ENCODE measurements at regions not wholly inside any gene's neighbourhood (a gene's known extent, or its start where the extent isn't known, plus 50 kb on each side); places are given as distances from the start of the nearest gene placed in this dataset.

DNA sequence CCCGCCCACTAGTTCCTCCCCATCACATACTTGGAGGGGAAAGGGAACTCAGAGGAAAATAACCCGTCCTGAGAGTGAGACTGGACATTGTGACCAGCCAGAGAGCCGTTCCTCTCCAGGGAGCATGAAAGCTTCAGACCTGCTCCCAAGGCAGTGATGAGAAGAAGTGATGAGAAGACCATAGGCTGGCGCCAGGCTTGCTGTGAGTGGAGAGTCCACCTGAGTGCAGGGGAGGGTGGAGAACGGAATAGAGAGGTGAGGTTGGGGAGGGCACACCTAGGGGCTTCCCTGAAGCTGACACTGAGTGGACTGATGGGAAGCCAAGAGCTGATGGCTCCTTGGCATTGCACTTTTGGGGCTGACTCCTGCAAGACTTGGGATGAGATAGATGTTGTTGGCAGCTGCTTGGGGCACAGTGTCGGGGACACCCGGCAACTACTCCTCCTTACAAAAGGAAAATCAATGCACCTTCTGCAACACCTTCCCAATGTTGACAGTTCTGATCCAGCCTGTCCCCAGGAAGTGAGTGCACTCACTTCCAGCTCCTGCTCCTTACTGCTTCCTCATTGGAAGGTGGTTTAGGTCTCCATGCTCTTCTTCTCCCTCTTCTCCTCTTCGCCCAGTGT is 79.4 kb downstream of the EMX2 start:
- intact Hi-C loops (cut with micrococcal nuclease; ENCODE audit: unreplicated experiment) = no loop called here
- Histone ChIP-seq H3K36me3 (ENCODE audit: insufficient read depth, low read length) (no peaks in the 10 kb centered on the region), H3K27ac (ENCODE audit: low read depth, low read length, poor library complexity, severe bottlenecking) (no peak overlapping the region), H3K9me3 (ENCODE audit: low read length) (no peaks in the 10 kb centered on the region), H3K4me3 (ENCODE audit: low read depth, low read length, poor library complexity, severe bottlenecking) (no peak overlapping the region), H3K79me2 (ENCODE audit: insufficient read depth, low read depth, low read length) (no peaks in the 10 kb centered on the region), H3K9me2 (ENCODE audit: insufficient read depth, low read length) (no peaks in the 10 kb centered on the region), H3K4me1 (ENCODE audit: insufficient read depth, low read length, poor library complexity, severe bottlenecking) (no peaks in the 10 kb centered on the region), H3K4me2 (ENCODE audit: low read length) (no peak overlapping the region), H2AFZ (ENCODE audit: low read length) (no peak overlapping the region), H4K20me1 (ENCODE audit: insufficient read depth, low read length) (no peaks in the 10 kb centered on the region)
- ChIA-PET CTCF (ENCODE audit: unreplicated experiment) (no interaction called here), POLR2A (no interaction called here)
- no peak for DNase-seq (ENCODE audit: low spot score)
- TF ChIP-seq EZH2phosphoT487 (IDR thresholded peaks at IDR 0.05; ENCODE audit: borderline replicate concordance, low read depth, low read length) = no peak
- TF ChIP-seq, protein P1, sequence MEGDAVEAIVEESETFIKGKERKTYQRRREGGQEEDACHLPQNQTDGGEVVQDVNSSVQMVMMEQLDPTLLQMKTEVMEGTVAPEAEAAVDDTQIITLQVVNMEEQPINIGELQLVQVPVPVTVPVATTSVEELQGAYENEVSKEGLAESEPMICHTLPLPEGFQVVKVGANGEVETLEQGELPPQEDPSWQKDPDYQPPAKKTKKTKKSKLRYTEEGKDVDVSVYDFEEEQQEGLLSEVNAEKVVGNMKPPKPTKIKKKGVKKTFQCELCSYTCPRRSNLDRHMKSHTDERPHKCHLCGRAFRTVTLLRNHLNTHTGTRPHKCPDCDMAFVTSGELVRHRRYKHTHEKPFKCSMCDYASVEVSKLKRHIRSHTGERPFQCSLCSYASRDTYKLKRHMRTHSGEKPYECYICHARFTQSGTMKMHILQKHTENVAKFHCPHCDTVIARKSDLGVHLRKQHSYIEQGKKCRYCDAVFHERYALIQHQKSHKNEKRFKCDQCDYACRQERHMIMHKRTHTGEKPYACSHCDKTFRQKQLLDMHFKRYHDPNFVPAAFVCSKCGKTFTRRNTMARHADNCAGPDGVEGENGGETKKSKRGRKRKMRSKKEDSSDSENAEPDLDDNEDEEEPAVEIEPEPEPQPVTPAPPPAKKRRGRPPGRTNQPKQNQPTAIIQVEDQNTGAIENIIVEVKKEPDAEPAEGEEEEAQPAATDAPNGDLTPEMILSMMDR (conservative IDR thresholded peaks at IDR 0.05; ENCODE audit: low read length) = no peak
- BruUV-seq (replicated peaks) = no TSS peak

DNA sequence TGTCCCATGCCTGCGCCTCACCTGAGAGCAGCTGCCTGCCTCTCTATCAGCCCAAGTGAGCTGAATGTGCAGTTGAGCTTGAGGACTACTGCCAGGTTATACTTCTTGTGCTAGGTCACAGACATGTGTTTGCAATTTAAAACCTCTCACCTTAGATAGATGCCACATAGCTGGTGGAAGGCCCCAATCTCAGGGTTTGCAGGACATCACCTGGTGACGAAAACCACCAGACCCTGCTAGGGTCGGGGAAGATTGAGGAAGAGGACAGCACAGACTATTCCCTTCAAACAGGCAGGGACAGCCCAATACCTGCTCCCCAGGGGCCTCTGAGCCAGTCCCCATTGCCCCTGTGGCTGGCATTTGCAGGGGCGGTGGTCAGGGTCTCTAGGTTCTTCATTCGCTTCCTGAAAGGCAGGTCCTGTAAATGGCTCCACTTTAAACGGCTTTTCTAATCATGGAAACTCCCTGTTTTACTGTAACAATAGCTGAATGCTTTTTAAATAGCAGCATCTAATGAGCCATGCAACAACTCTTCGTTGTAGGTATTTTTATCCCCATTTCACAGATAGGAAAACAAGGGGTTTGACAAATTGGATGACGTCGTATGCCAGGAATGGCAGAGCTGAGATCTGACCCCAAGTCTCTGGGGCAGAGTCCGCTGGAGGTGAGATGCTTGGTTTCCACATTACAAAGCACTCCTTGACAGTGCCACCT is 80.1 kb downstream of the EMX2 start:
- Histone ChIP-seq H3K4me3 (ENCODE audit: low read depth, low read length, poor library complexity, severe bottlenecking) (no peak overlapping the region), H3K9me3 (ENCODE audit: low read length) (no peaks in the 10 kb centered on the region), H3K9me2 (ENCODE audit: insufficient read depth, low read length) (no peaks in the 10 kb centered on the region), H3K27ac (ENCODE audit: low read depth, low read length, poor library complexity, severe bottlenecking) (no peak overlapping the region), H3K4me1 (ENCODE audit: insufficient read depth, low read length, poor library complexity, severe bottlenecking) (no peaks in the 10 kb centered on the region), H3K4me2 (ENCODE audit: low read length) (no peak overlapping the region), H4K20me1 (ENCODE audit: insufficient read depth, low read length) (no peaks in the 10 kb centered on the region), H3K79me2 (ENCODE audit: insufficient read depth, low read depth, low read length) (no peaks in the 10 kb centered on the region), H2AFZ (ENCODE audit: low read length) (no peak overlapping the region), H3K36me3 (ENCODE audit: insufficient read depth, low read length) (no peaks in the 10 kb centered on the region)
- TF ChIP-seq EZH2phosphoT487 (IDR thresholded peaks at IDR 0.05; ENCODE audit: borderline replicate concordance, low read depth, low read length) = no peak
- TF ChIP-seq, protein P1 (conservative IDR thresholded peaks at IDR 0.05; ENCODE audit: low read length) = no peak
- no TSS peak for BruUV-seq (replicated peaks)
- intact Hi-C loops (cut with micrococcal nuclease; ENCODE audit: unreplicated experiment) = no loop called here
- ChIA-PET CTCF (ENCODE audit: unreplicated experiment) (no interaction called here), POLR2A (no interaction called here)
- DNase-seq (ENCODE audit: low spot score) = no peak

DNA sequence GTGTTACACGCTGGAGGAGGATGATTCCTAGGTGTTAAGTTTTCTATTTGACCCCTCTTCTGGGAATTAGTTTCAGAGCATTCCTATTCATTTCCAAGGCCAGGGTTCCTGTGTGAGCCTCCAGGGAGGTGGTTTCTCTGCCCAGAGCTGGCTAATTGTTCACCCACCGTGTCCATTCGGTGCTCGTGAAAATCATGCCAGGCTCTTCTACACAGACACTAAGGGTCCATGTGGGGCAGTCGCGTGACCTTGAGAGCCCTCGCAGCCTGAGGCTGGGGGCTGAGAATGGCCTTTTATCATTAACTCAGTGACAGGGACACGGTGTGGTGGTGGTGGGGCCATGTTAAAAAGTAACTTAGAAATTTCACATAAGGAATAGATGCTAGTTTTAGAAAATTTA is 83.7 kb downstream of the EMX2 start:
- POLR2A ChIA-PET = interaction anchor here (0.6 kb wide), 1 partner anchor 36 kb away, joined by 3 read pairs; no protein-coding TSS in a partner anchor
- CTCF ChIA-PET (ENCODE audit: unreplicated experiment) = no interaction called here
- no peaks in the 10 kb centered on the region for H3K4me1 ChIP-seq (ENCODE audit: insufficient read depth, low read length, poor library complexity, severe bottlenecking)
- no peak overlapping the region for H2AFZ ChIP-seq (ENCODE audit: low read length)
- H3K4me2 ChIP-seq (ENCODE audit: low read length) = no peak overlapping the region
- BruUV-seq (replicated peaks) = no TSS peak
- H3K9me2 ChIP-seq (ENCODE audit: insufficient read depth, low read length) = no peaks in the 10 kb centered on the region
- H4K20me1 ChIP-seq (ENCODE audit: insufficient read depth, low read length) = no peaks in the 10 kb centered on the region
- TF ChIP-seq EZH2phosphoT487 (IDR thresholded peaks at IDR 0.05; ENCODE audit: borderline replicate concordance, low read depth, low read length) = no peak
- TF ChIP-seq, protein P1 (conservative IDR thresholded peaks at IDR 0.05; ENCODE audit: low read length) = no peak
- DNase-seq (ENCODE audit: low spot score) = no peak
- no peaks in the 10 kb centered on the region for H3K79me2 ChIP-seq (ENCODE audit: insufficient read depth, low read depth, low read length)
- intact Hi-C loops (cut with micrococcal nuclease; ENCODE audit: unreplicated experiment) = no loop called here
- no peak overlapping the region for H3K27ac ChIP-seq (ENCODE audit: low read depth, low read length, poor library complexity, severe bottlenecking)
- H3K4me3 ChIP-seq (ENCODE audit: low read depth, low read length, poor library complexity, severe bottlenecking) = no peak overlapping the region
- H3K9me3 ChIP-seq (ENCODE audit: low read length) = no peaks in the 10 kb centered on the region
- no peaks in the 10 kb centered on the region for H3K36me3 ChIP-seq (ENCODE audit: insufficient read depth, low read length)
